ENCODE measurements at regions not wholly inside any gene's neighbourhood (a gene's known extent, or its start where the extent isn't known, plus 50 kb on each side); places are given as distances from the start of the nearest gene placed in this dataset.

DNA sequence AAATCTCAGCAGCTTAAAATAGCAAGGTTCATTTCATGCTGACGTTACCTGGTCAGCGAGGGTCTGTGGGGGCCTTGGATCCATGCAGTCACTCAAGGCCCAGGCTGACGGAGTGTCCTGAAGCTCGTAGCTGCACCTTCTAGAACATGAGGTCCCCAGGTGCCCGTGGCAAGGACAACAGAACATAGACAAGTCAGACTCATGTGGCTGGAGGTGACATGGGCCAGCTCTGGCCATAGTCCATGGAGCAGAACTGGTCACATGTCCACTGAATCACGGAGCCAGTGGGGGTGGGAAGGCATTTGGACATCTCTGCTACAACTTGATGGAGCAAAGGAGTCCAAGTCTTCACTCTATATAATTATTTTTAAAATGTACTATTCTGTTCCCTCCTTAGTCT is 233.2 kb downstream of the ACKR3 start:
- peak in 1 of 2 donors; percentile 11 for DNase-seq

DNA sequence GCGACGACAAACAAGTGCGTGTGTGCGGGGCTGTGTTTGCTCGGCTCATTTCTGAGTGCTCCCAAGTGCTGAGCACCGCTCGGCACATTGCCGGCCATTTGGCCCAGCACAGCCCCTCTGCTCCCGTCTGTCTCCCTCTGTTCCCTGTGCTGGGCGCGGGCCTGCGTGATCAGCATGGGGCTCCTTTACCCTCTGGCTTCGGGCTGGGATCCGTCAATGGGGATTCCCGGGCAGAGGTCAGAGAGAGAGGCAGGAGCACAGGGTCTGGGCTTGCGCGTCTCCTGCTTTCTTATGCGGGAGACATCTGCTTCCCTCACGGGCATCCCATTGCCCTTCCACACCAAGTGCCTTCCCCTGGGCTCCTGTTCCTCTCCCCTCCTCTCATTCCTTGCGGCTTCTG is 234.0 kb downstream of the ACKR3 start:
- DNase-seq: no peak

DNA sequence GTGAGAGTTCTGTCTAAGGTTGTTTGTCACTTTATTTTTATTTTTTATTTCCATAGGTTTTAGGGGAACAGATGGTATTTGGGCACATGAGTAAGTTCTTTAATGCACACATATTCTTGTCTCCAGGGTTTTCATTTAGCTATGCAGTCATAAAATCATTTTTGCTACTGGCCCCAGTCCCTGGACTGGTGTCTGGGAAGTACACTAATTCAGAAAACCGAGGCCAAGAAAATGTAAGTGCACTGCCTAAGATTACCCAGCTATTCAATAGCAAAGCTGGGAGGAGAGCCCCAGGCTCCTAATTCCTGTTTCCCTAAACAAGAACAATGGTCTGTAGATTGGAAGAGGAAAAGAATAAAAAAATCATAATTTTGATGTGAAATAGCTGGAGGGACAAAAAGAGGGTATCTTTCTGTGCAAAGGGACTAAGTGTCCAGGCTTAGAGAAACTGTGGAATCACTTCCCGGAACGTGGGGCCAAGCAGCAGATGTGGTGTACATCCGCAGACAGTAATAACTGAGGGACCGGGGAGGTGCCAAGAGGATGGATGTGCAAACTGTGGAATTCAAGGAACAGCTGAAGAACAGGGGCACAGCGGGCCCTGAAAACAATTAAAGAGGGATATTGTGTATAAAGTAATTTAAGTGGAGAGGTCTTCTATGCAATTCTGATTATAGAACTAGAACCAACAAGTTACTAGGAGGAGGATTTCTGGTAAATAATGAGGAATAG is 236.3 kb downstream of the ACKR3 start:
- DNase-seq: no peak

DNA sequence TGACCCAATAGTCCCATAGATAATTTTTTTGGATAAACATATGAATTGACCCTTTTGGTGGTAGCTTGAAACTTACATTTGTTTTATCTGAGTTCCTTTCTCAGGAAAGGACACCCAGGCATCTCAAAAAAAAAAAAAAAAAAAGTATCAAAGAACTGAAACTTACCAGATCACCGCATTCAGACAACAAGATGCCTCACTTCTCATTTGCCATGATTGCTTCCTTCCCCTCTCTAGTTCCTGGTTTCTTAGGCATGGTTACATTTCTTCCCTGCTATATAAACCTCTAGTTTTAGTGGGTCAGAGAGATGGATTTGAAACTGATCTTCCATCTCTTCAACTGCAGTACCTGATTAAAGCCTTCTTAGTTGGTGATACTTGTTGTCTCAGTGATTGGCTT is 240.1 kb downstream of the ACKR3 start:
- peak; percentile 46 to 56 for DNase-seq

DNA sequence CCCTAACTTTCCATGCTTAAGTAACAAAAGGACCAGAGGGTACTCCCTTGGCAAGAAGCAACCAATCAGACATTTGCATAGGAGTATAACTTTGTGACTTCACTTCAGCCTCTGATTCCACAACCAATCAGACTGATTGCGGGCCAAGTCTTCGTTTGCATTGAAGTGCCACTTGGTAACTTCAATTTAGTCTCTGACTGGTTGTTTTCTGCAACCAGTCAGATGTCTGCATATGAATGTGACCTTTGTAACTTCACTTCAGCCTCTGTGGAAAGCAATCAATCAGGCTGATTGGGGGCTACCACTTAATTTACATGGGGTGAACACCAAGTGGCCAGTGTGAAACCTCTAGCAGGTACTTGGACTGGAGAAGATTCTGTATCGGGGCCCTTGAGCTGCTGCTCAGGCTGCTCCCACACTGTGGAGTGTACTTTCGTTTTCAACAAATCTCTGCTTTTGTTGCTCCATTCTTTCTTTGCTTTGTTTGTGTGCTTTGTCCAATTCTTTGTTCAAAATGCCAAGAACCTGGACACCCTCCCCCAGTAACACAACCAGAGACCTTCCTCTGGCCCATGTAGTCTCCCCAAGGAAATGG is 241.5 kb downstream of the ACKR3 start:
- DNase-seq: no peak

DNA sequence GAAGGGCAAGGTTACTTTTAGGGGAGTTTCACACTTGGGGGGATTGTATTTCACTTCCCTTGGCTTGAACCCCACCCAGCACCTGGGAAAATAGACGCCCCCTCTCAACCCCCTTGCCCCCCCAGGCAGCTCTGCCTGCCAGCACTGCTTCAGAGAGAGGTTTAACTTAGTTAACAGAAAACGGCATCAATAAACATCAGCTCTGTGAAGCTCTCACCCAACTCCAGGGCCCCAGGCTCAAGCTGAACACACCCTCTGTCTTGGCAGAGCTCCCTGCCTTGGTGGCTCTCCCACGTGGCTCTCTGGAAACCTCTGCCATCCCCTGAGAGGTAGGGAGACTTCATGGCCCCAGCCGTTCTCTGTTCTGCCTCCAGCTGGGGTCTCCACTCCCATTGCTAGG is 244.1 kb downstream of the ACKR3 start:
- DNase-seq: no peak

DNA sequence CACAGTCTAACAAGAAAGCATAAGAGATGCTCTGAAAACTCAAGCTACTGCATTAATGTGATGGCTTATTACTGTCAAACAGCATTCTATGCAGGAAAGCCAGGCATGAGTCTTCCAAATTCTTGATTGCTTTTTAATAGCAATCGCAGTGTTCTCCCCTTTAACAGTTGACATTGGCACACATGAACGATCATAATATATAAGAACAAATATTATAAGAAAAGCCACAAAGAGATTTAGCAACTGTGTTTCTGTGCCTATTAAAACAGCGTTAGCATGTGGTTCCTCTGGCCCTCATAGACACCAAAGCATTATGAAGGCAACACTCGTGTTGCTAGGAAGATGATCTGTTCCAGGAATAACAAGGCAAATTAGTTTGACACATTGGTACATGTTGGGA is 245.0 kb downstream of the ACKR3 start:
- DNase-seq: no peak

DNA sequence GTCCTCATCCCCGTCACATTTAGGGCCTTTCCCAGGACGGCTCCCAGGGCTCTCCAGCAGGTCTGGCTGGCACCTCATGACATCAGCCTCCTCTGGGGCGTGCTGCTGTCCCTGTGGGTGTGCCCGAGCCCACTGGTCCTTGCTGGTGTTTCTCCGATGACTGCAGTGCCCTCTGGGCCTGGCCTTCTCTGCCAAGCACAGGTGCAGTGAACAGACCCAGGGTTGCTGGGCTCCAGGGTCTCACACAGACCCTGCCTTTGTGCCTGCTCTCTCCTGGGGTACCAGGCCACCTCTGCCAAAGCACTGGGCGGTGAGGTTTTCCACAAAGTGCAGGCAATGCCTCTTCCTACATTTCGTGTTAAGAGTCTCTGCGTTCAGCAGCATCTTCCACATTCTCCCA is 246.1 kb downstream of the ACKR3 start:
- no peak for DNase-seq

DNA sequence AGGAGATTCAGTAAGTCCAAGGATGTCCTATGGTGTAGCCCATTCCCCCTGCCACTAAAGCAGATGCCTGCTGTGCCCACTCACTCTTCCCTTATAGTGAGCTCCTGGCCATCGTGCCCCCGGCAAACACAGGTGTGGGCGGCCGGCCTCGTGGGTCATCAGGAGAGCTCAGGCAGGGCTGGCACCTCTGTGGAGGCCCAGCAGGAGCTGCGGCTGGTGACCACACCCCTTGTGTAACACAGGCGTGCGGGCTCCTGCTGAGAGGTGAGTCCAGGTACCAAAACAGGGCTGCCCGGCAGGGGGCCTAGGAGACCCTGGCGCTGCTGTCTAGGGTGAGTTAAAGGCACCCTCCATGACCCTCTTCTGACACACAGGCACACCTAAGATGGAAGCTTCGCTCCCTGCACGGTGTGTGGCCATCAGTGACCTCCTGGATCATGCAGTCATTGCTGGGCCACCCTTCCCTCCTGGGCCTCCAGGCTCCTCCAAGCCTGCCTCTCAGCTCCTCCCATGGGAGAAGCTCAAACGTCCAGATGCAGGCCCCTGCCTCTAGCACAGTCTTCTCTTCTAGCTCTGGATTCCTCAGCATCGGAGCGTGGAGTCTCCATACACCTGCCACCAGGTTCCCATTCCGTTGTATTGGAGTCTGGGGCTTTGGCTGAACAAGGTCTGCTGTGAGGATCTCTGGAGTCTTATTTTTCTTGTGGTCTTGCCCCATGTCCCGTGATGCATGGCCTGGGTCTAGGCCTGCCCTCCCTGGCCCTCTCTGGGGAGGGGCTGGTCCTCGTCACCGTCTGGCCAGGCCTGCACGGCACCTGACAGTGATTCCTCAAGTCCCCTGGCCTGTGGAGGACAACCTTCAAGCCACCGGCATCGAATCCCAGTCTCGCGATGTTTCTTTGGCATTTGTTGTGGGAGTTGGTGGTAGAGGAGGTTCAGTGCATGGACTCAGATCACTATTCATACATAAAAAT is 246.9 kb downstream of the ACKR3 start:
- DNase-seq: no peak

DNA sequence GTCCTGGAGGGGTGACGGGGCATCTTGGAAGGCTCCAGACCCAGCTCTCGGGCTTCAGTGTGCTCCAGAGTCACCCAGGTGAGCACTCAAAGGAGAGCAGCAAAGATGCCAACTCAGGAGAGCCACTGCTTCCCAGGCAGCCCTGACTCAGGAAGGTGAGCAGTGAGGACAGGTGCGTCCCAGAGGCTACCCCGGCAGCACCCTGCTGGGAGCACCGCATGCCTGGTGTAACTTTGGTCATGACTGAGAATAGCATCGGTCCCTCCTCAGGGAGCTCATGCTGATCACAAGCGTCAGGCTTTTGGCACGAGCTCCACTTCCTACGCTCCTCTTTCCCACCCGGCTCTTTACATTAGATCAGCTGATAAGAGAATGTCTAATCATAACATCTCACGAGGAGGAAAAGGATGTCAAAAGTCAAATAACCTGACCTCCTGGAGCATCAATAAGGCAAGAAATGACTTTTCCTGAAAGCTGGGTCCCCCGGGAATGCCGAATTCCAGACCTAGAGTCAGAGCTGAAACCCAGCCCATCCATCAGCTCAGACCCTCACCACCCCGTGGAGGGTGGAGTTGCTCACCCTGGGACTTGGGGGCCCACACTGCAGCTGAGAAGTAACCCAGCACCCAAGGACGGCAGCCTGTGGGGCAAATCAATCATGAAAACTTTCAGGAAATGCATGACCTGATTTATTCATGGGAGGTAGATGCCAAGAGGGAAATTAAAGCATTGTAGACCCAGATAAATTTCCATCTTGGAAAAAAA is 248.8 kb downstream of the ACKR3 start:
- DNase-seq: no peak

DNA sequence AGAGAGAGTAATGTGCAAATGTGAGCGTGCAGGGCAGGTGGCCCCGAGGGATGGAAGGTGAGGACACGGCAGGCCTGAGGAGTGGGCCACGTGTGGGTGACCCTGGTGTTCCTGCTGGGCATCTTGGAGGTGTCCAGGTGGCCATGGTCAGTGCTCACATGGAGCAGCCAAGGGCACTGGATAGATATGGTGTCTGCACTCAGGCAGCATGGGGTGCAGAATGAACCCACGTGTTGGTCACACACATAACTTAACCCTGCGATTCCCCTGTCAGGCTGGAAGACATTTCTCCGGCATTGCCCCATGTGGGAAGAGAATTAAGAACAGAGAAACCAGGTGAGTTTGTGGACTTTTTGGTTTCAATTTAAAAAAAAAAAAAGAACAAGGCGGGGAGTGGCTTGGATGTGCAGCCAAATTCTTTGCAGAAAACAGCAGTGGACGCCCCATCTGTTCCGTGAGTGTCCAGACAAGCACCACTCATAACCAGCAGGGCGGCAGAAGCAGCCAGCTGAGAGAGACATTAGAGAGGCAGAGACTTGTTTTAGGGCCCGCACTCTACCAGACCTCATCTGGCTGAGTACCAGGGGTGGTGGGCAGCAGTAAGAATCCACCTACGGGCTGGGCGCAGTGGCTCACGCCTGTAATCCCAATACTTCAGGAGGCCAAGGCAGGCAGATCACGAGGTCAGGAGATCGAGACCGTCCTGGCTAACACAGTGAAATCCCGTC is 249.8 kb downstream of the ACKR3 start:
- no peak for DNase-seq

DNA sequence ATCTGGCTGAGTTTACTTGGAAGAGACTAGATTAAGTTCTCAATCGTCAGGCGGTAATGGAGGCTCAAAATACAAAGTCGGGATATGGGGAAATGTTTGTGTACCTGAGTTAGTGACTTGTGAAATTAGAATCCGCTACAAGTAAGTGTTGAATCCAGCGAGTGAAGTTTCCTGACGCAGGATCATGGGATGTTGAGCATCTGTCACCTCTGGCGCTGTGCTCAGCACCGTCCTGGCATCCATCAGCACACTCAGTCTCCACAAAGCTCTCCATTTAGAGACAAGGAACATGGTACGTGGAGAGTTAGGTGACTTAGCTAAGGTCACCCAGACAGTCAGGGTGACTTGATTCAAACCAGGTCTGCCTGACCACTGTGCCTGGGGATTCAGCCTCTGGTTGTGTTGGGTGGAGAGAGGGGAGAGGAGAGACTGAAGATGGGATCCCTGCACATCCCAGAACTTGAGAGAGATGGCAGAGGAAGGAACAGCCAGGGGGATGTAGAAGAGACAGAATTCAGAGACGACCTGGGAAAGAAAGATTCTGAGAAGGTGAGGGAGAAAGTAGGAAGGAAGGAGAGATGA is 251.2 kb downstream of the ACKR3 start:
- DNase-seq: no peak

DNA sequence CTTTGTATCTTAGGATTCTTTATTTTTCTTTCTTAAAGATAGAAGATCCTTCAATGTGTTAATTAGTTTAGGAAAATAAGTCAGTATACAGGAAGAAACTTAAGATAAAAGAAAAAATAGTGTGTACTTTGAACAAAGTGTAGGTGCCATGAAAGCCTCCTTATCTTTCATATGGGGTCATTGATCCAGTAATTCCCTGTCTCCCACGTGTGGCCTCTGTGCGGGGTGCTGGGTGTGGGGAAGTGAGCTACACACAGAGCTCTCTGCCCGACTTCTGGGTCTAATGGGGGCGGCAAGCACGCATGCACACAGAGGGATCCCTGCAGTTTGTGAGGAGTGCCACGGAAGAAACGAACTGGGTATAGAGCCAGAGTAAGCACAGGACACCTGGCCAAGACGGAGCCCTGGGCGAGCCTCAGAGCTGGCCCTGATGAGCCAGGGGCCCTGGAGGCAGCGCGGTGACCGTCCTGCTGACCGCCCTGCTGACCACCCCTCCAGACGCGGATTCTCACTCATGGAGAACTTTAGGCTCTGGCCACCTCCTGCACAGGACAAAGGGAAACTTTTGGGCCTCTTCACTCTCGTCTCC is 253.5 kb downstream of the ACKR3 start:
- DNase-seq: no peak

DNA sequence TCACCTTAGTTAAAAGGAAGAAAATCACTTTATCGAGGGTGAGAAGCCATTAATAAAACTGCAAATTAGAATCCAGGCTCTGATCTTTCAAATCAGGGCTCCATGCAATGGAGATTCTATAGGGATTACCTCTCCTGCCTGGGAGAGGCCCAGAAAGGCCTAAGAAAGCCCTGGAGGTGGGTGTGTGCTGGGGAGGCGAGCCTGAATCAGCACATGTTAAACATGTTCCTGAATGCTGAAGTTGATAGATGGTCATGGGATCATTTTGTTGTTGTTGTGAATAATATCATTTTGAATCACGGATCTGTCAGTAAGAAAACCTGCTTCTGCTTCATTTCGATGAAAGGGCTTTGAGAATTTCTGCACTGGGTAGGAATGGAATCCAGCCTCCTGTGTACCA is 254.3 kb downstream of the ACKR3 start:
- no peak for DNase-seq

DNA sequence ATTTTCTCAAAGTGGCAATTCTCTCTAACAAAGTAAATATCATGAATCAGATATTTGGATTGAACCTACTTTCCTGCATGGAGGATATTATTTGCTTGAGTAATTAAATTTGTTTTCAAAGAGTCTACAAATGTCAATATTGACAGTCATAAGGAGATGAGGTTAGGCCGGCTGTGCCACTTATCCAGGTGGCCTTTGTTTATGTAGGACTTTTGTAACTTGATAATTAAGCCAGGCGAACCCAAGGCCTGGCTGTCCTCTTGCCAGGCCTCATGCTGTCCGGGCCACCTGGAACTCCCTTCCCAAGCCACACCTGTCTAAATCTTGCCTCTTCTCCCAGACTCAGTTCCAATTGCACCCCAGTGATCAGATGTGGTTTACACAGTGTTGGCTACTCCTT is 255.2 kb downstream of the ACKR3 start:
- no peak for DNase-seq

DNA sequence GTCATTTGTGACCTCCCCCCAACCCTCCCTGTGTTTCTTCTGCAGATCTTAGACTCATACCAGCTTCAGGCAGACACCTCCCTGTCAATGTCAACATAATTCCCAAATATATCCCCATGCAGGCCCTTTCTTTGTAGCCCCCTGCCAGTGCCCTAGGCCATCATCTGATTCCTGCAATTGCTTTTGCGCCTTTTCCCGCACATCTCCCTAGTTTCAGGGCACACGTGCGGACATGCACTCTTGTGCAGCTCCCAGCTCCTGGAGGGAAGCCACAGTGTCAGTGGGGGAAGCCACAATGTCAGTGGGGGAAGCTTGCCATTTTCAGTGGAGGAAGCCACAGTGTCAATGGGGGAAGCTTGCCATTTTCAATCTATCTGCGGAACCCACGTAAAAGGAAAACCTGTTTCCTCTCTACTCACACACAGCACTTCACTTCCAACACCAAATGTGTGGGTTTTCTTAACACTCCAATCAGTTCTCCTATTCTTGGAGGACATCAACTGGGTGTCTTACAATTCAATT is 256.4 kb downstream of the ACKR3 start:
- no peak for DNase-seq

DNA sequence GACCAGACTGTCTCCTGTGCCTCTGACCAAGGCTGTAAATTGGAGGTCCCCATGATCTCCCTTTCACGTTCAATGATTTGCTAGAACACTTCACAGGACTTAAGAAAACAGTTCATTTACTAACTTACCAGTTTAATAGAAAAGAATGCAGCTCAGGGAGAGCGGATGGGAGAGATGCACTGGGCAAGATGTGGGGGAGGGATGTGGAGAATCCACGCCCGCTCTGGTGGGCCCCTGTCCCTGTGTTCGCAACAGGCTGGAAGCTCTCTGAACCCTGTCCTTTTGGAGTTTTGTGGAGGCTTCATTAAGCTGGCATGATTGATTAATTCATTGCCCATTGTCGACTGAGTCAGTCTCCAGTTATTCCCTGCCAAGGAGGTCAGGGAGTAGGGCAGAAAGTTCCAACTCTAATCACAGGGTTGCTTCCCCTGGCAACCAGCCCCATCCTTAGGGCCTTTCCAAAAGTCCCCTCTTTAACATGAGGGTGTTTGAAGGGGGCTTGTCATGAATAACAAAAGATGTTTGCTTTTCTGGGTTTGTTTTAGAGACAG is 257.1 kb downstream of the ACKR3 start:
- DNase-seq: no peak

DNA sequence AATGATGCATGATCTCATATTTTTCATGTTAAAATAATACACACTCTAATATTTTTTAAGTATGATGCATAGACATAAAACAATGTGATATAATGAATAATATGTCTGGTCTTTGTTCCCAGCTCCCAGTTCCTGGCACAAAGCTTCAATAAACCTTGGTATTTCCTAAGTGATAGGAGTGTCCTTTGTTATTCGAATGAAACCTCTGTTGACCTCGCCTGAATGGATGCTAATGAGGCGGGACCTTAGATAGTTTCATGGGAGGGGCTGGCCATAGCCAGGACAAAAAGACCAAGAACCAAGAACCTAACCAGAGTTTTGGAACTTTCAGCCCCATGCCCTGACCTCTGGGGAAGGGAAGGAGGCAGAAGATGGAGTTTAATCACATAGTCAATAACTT is 257.7 kb upstream of the COPS8 start:
- DNase-seq: no peak

DNA sequence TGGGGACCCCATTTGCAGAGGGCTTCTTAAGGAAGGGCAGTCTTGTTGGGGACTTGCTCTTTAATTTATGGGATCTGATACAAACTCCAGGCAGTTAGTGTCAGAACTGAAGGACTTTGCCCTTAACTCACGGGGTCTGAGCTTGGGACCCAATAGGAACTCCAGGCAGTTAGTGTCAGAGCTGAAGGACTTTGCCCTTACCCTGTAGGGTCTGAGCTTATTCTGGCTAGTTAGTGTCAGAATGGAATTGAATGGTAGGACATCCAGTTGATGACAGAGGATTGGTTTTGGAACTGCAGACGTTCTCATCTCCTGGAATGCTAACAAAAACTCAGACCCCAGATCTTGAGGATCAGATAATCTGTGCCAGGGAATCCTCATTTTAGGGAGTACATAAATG is 256.9 kb upstream of the COPS8 start:
- DNase-seq: no peak

DNA sequence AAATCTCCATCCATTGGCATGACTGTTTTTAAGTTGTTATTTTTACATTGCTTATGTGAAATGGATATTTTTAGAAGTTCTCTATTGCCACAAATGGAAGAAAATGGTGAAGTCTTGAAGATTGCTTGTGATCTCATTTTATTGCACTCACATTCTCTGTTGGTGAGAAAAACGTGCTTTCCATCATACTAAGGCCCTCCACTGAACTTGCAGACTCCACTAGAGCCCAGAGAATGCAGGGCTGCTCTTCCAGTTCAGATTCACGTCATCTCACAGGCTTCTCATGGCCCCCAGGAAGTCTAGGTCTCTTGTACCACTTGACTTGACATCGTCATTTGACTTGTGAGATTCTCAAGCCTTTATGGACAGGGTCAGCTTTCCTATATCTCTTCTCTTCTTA is 254.8 kb upstream of the COPS8 start:
- no peak for DNase-seq

DNA sequence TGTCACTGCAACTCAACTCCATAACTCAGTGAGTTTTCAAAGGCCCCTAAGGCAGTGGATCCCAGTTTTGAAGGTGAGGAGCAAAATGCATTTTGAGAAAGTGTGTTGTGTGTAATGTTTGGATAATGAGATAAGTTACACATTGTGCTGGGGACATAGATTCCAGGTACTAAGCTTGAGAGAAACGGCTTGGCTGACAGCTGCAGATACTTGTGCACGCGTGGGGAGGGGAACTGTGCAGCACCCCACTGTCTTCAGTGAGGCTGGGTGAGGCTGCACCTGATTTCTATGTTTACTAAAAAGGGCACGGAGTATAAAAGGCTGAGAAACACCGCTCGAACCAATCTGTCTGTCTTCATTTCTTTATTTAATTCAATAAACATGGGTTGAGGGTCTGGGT is 254.0 kb upstream of the COPS8 start:
- no peak for DNase-seq

Measured in inflammatory macrophage (primary cell).